Keratinocyte (primary cell): ENCODE measurements at regions not wholly inside any gene's neighbourhood (a gene's known extent, or its start where the extent isn't known, plus 50 kb on each side); places are given as distances from the start of the nearest gene placed in this dataset.

Experiments used
- DNase-seq: peaks from one replicate; pipeline ENCODE4 v3.0.0-alpha.2; 2011; ENCODE audit warnings: low read depth, missing footprints, low spot score
- FAIRE-seq: peaks from 2 replicates; lab custom pipeline; 2011; peaks lifted over from hg19 to GRCh38; lab: Jason Lieb, UNC
- H2AFZ ChIP-seq: 2 replicates; pipeline ENCODE4 v1.6.0; 2012; ENCODE audit warnings: low read length, control low read depth, inconsistent platforms; ENCODE audit not compliant: control insufficient read depth
- H3K27ac ChIP-seq: 2 replicates; pipeline ENCODE4 v1.5.1; 2011; ENCODE audit warnings: low read length; ENCODE audit not compliant: control insufficient read depth, insufficient read depth
- H3K27me3 ChIP-seq: 3 replicates; pipeline ENCODE4 v1.6.0; 2011; ENCODE audit warnings: low read length; ENCODE audit not compliant: control insufficient read depth, insufficient read depth; ENCODE audit errors: extremely low read depth
- H3K36me3 ChIP-seq, 2 experiments: 2 replicates in 1 of 2; 3 replicates in 1 of 2; pipeline ENCODE4 v1.5.1; 2011; ENCODE audit warnings: low read length in 2 of 2, mild to moderate bottlenecking in 1 of 2; ENCODE audit not compliant: control insufficient read depth in 2 of 2, insufficient read depth in 2 of 2; ENCODE audit errors: extremely low read depth in 1 of 2
- H3K4me1 ChIP-seq: 3 replicates; pipeline ENCODE4 v1.5.1; 2011; ENCODE audit warnings: low read length; ENCODE audit not compliant: control insufficient read depth, insufficient read depth; ENCODE audit errors: extremely low read depth
- H3K4me2 ChIP-seq: 3 replicates; pipeline ENCODE4 v1.6.0; 2011; ENCODE audit warnings: low read depth, low read length; ENCODE audit not compliant: control insufficient read depth, insufficient read depth; ENCODE audit errors: extremely low read depth
- H3K4me3 ChIP-seq, 3 experiments: fragments of 200-600 bp in 1 of 3; sonication (generic) in 1 of 3; 2 replicates in 2 of 3; 3 replicates in 1 of 3; pipeline ENCODE4 v1.5.1; 2011 to 2016; ENCODE audit warnings: low read length in 3 of 3, mild to moderate bottlenecking in 3 of 3, control low read depth in 2 of 3, inconsistent platforms in 1 of 3, low read depth in 1 of 3, mixed read lengths in 1 of 3, mixed run types in 1 of 3, moderate library complexity in 1 of 3; ENCODE audit not compliant: control insufficient read depth in 2 of 3, insufficient read depth in 2 of 3; ENCODE audit errors: extremely low read depth in 1 of 3
- H3K79me2 ChIP-seq: 2 replicates; pipeline ENCODE4 v1.6.0; 2012; ENCODE audit warnings: low read length; ENCODE audit not compliant: control insufficient read depth, insufficient read depth
- H3K9ac ChIP-seq: 3 replicates; pipeline ENCODE4 v1.6.0; 2011; ENCODE audit warnings: low read length; ENCODE audit not compliant: control insufficient read depth, insufficient read depth; ENCODE audit errors: extremely low read depth
- H3K9me1 ChIP-seq: 3 replicates; pipeline ENCODE4 v1.6.0; 2011; ENCODE audit warnings: low read length; ENCODE audit not compliant: control insufficient read depth, insufficient read depth; ENCODE audit errors: extremely low read depth
- H3K9me3 ChIP-seq: 2 replicates; pipeline ENCODE4 v1.5.1; 2012; ENCODE audit warnings: low read depth, low read length; ENCODE audit not compliant: control insufficient read depth
- H4K20me1 ChIP-seq: 3 replicates; pipeline ENCODE4 v1.6.0; 2011; ENCODE audit warnings: low read length; ENCODE audit not compliant: control insufficient read depth, insufficient read depth; ENCODE audit errors: extremely low read depth
- EZH2 ChIP-seq: IDR thresholded peaks from one replicate; pipeline ENCODE4 v1.6.1; 2012; ENCODE audit warnings: inconsistent platforms, mild to moderate bottlenecking, low read length, moderate library complexity
- dilution Hi-C: fragments of 300-500 bp; cut with MboI; formaldehyde crosslinking; loops from one replicate; pipeline ENCODE4 v1.7.0; 2020; ENCODE audit warnings: low sequenced_read_pairs; ENCODE audit not compliant: extremely low pct_ligation_motif_present
- TF ChIP-seq, protein P1 (sequence below), 3 experiments: IDR thresholded peaks in 1 of 3; conservative IDR thresholded peaks in 1 of 3; optimal IDR thresholded peaks in 1 of 3; 2 replicates in 2 of 3; 3 replicates in 1 of 3; pipeline versions ENCODE3 to v1.5.1; 2011; ENCODE audit warnings: low read length in 3 of 3, mild to moderate bottlenecking in 3 of 3, moderate library complexity in 2 of 3, control low read depth in 1 of 3, inconsistent platforms in 1 of 3; ENCODE audit not compliant: insufficient read depth in 2 of 3; ENCODE audit errors: extremely low read depth in 1 of 3

DNA sequence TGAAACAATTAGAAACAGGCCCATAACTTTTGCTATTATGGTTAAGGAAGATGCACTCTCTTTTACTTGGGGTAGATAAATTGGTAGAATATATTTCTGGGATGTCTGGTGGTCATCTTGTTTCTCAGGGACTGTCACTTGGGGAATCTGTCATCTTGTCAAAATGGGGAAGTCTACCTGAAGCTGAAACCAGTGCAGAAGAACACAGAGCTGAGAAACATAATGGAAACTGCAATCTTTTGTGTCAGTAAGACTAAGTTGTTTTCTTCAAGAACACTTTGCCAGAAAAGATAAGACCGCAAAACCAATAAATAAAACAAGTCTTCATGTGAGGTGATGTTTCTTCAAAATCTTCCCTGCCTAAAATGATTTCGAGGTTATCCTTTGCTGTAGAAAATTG is 92.0 kb downstream of the NAA11 start:
- H3K79me2 ChIP-seq, result no peaks in the 10 kb centered on the region
- no peaks in the 10 kb centered on the region for H3K9me3 ChIP-seq
- no peak overlapping the region for H2AFZ ChIP-seq
- dilution Hi-C loops, result no loop called here
- DNase-seq, result no peak
- H3K4me3 ChIP-seq, result no peak overlapping the region
- TF ChIP-seq EZH2, result no peak
- TF ChIP-seq, protein P1, sequence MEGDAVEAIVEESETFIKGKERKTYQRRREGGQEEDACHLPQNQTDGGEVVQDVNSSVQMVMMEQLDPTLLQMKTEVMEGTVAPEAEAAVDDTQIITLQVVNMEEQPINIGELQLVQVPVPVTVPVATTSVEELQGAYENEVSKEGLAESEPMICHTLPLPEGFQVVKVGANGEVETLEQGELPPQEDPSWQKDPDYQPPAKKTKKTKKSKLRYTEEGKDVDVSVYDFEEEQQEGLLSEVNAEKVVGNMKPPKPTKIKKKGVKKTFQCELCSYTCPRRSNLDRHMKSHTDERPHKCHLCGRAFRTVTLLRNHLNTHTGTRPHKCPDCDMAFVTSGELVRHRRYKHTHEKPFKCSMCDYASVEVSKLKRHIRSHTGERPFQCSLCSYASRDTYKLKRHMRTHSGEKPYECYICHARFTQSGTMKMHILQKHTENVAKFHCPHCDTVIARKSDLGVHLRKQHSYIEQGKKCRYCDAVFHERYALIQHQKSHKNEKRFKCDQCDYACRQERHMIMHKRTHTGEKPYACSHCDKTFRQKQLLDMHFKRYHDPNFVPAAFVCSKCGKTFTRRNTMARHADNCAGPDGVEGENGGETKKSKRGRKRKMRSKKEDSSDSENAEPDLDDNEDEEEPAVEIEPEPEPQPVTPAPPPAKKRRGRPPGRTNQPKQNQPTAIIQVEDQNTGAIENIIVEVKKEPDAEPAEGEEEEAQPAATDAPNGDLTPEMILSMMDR (optimal IDR thresholded peaks at IDR 0.05 in 1 of 3, IDR thresholded peaks at IDR 0.05 in 1 of 3, conservative IDR thresholded peaks at IDR 0.05 in 1 of 3; ENCODE audit: extremely low read depth in 1 of 3, insufficient read depth in 2 of 3, low read length in 3 of 3), result no peak
- H3K9me1 ChIP-seq, result no peaks in the 10 kb centered on the region
- H3K36me3 ChIP-seq, result no peaks in the 10 kb centered on the region
- no peaks in the 10 kb centered on the region for H4K20me1 ChIP-seq
- H3K27me3 ChIP-seq, result no peaks in the 10 kb centered on the region
- H3K9ac ChIP-seq, result no peak overlapping the region
- no peak overlapping the region for H3K27ac ChIP-seq
- no peak for FAIRE-seq
- H3K4me1 ChIP-seq, result no peaks in the 10 kb centered on the region
- H3K4me2 ChIP-seq, result no peak overlapping the region

GRCh38 chr4:79232540-79232939 is 93.3 kb downstream of the NAA11 start:
- Histone ChIP-seq H3K9ac (no peak overlapping the region), H3K79me2 (no peaks in the 10 kb centered on the region), H3K27ac (no peak overlapping the region), H3K4me1 (no peaks in the 10 kb centered on the region), H4K20me1 (no peaks in the 10 kb centered on the region), H3K9me1 (no peaks in the 10 kb centered on the region), H3K27me3 (no peaks in the 10 kb centered on the region), H3K9me3 (no peaks in the 10 kb centered on the region), H3K4me3 (no peak overlapping the region), H2AFZ (no peak overlapping the region), H3K36me3 (no peaks in the 10 kb centered on the region), H3K4me2 (no peak overlapping the region)
- TF ChIP-seq EZH2, result no peak
- TF ChIP-seq, protein P1 (optimal IDR thresholded peaks at IDR 0.05 in 1 of 3, IDR thresholded peaks at IDR 0.05 in 1 of 3, conservative IDR thresholded peaks at IDR 0.05 in 1 of 3; ENCODE audit: extremely low read depth in 1 of 3, insufficient read depth in 2 of 3, low read length in 3 of 3), result no peak
- no peak for DNase-seq
- dilution Hi-C loops, result no loop called here
- FAIRE-seq, result no peak
